GM18507 (cell line): ENCODE measurements at regions not wholly inside any gene's neighbourhood (a gene's known extent, or its start where the extent isn't known, plus 50 kb on each side); places are given as distances from the start of the nearest gene placed in this dataset.

Experiments
- DNase-seq: peaks from one replicate; pipeline ENCODE4 v3.0.0; 2011; ENCODE audit warnings: low read depth; ENCODE audit not compliant: insufficient read length; ENCODE audit errors: extremely low spot score
- FAIRE-seq: peaks from 2 replicates; lab custom pipeline; 2011; peaks lifted over from hg19 to GRCh38; lab: Jason Lieb, UNC

- no peak for DNase-seq
- no peak for FAIRE-seq
Observed at GRCh38 chr2:129752176-129752575, 227.3 kb upstream of the RAB6C start.

GRCh38 chr2:129752686-129753085 lies 226.8 kb upstream of the RAB6C start:
- FAIRE-seq (no peak), DNase-seq (no peak)

GRCh38 chr2:129753261-129753660 lies 226.2 kb upstream of the RAB6C start:
- FAIRE-seq (no peak), DNase-seq (no peak)

- DNase-seq, result no peak
Observed at GRCh38 chr2:129754421-129754820, 225.0 kb upstream of the RAB6C start.

GRCh38 chr2:129754831-129755230 lies 224.6 kb upstream of the RAB6C start:
- DNase-seq (no peak), FAIRE-seq (no peak)

More at GRCh38 chr2:129754421-129754820, 225.0 kb upstream of the RAB6C start:
- no peak for FAIRE-seq

- DNase-seq (no peak), FAIRE-seq (no peak)
Observed at GRCh38 chr2:129755786-129756185, 223.7 kb upstream of the RAB6C start.

GRCh38 chr2:129756276-129756675 lies 223.2 kb upstream of the RAB6C start:
- no peak for DNase-seq
- no peak for FAIRE-seq

- no peak for DNase-seq
- FAIRE-seq, result no peak
Observed at GRCh38 chr2:129757366-129757914, 222.0 kb upstream of the RAB6C start.

- FAIRE-seq (no peak), DNase-seq (no peak)
Observed at GRCh38 chr2:129757915-129758783, 221.3 kb upstream of the RAB6C start.

- DNase-seq, result no peak
- FAIRE-seq, result no peak
Observed at GRCh38 chr2:129758784-129759471, 220.5 kb upstream of the RAB6C start.

GRCh38 chr2:129759472-129760010 lies 219.9 kb upstream of the RAB6C start:
- DNase-seq (no peak), FAIRE-seq (no peak)

GRCh38 chr2:129760669-129761068 lies 218.8 kb upstream of the RAB6C start:
- DNase-seq, result no peak
- FAIRE-seq, result no peak

GRCh38 chr2:129761569-129762021 lies 217.9 kb upstream of the RAB6C start:
- FAIRE-seq (no peak), DNase-seq (no peak)

- FAIRE-seq (no peak), DNase-seq (no peak)
Observed at GRCh38 chr2:129762386-129763189, 216.9 kb upstream of the RAB6C start.

GRCh38 chr2:129763190-129763846 lies 216.1 kb upstream of the RAB6C start:
- no peak for FAIRE-seq
- DNase-seq, result no peak

- FAIRE-seq (no peak), DNase-seq (no peak)
Observed at GRCh38 chr2:129763966-129764365, 215.5 kb upstream of the RAB6C start.

- no peak for FAIRE-seq
Observed at GRCh38 chr2:129764376-129765325, 214.8 kb upstream of the RAB6C start.

GRCh38 chr2:129765326-129765677 lies 214.2 kb upstream of the RAB6C start:
- DNase-seq, result no peak
- no peak for FAIRE-seq

More at GRCh38 chr2:129764376-129765325, 214.8 kb upstream of the RAB6C start:
- DNase-seq, result no peak
